GM23338 (cell line): ENCODE measurements at regions not wholly inside any gene's neighbourhood (a gene's known extent, or its start where the extent isn't known, plus 50 kb on each side); places are given as distances from the start of the nearest gene placed in this dataset.

Experiments
- ATAC-seq: fragments of 200-7000 bp; cut with Tn5 transposase; 3 replicates; pipeline ENCODE4 v1.9.1; 2020
- DNase-seq: peaks from one replicate; pipeline ENCODE4 v3.0.0-alpha.2; 2015; ENCODE audit warnings: low spot score
- H2AFZ ChIP-seq: fragments of 200-600 bp; sonication (generic); 2 replicates; pipeline ENCODE4 v1.8.0; 2016; ENCODE audit warnings: antibody characterized with exemption, mild to moderate bottlenecking, moderate library complexity
- H3F3A ChIP-seq: fragments of 200-600 bp; sonication (generic); replicated peaks from 2 replicates; pipeline ENCODE4 v1.8.0; 2017; ENCODE audit warnings: antibody characterized with exemption, mixed run types, low read depth
- H3K27ac ChIP-seq: fragments of 200-600 bp; sonication (generic); 2 replicates; pipeline ENCODE4 v1.6.1; 2016; ENCODE audit warnings: low read depth
- H3K27me3 ChIP-seq: fragments of 200-600 bp; sonication (generic); 2 replicates; pipeline ENCODE4 v1.8.0; 2016; ENCODE audit warnings: mild to moderate bottlenecking, mixed run types, moderate library complexity; ENCODE audit not compliant: insufficient read depth
- H3K36me3 ChIP-seq: fragments of 200-600 bp; sonication (generic); 2 replicates; pipeline ENCODE4 v1.8.0; 2016; ENCODE audit warnings: mild to moderate bottlenecking; ENCODE audit not compliant: insufficient read depth
- H3K4me1 ChIP-seq: fragments of 200-600 bp; sonication (generic); 2 replicates; pipeline ENCODE4 v1.8.0; 2016; ENCODE audit warnings: mild to moderate bottlenecking, moderate library complexity; ENCODE audit not compliant: insufficient read depth
- H3K4me2 ChIP-seq: fragments of 200-600 bp; sonication (generic); 2 replicates; pipeline ENCODE4 v1.7.1; 2017; ENCODE audit warnings: mixed run types
- H3K4me3 ChIP-seq: fragments of 200-600 bp; sonication (generic); 2 replicates; pipeline ENCODE4 v1.6.1; 2016; ENCODE audit warnings: mixed run types
- H3K79me2 ChIP-seq: fragments of 200-600 bp; sonication (generic); replicated peaks from 2 replicates; pipeline ENCODE4 v1.8.0; 2017; ENCODE audit warnings: mild to moderate bottlenecking; ENCODE audit not compliant: insufficient read depth
- H3K9me2 ChIP-seq: fragments of 200-600 bp; sonication (generic); 2 replicates; pipeline ENCODE4 v1.8.0; 2017; ENCODE audit not compliant: insufficient read depth
- H4K20me1 ChIP-seq: fragments of 200-600 bp; sonication (generic); replicated peaks from 2 replicates; pipeline ENCODE4 v1.8.0; 2017; ENCODE audit warnings: mild to moderate bottlenecking; ENCODE audit not compliant: insufficient read depth
- H3K27ac Mint-ChIP-seq: 2 replicates; pipeline ENCODE4 v1.8.0; 2020; ENCODE audit warnings: inconsistent platforms, mild to moderate bottlenecking, moderate library complexity, mixed read lengths
- H3K27me3 Mint-ChIP-seq: 3 replicates; pipeline ENCODE4 v1.8.0; 2022; ENCODE audit warnings: low read depth, mild to moderate bottlenecking, moderate library complexity, mixed read lengths, inconsistent platforms; ENCODE audit not compliant: insufficient read depth, poor library complexity
- H3K36me3 Mint-ChIP-seq: 3 replicates; pipeline ENCODE4 v1.8.0; 2021; ENCODE audit warnings: low read depth, mild to moderate bottlenecking, inconsistent platforms, moderate library complexity, mixed read lengths
- H3K4me1 Mint-ChIP-seq: 3 replicates; pipeline ENCODE4 v1.8.0; 2020; ENCODE audit warnings: mild to moderate bottlenecking, inconsistent platforms, mixed read lengths
- H3K4me3 Mint-ChIP-seq: 3 replicates; pipeline ENCODE4 v1.8.0; 2021; ENCODE audit warnings: moderate library complexity, mild to moderate bottlenecking, inconsistent platforms, mixed read lengths
- H3K9me3 Mint-ChIP-seq: 3 replicates; pipeline ENCODE4 v1.8.0; 2020; ENCODE audit warnings: moderate library complexity, mild to moderate bottlenecking, inconsistent platforms, mixed read lengths
- CREB1 ChIP-seq: fragments of 250-450 bp; sonication (Bioruptor Pico); IDR thresholded peaks from 2 replicates; pipeline ENCODE4 v1.5.0; 2020; ENCODE audit warnings: low read depth, mild to moderate bottlenecking, moderate library complexity
- EZH2phosphoT487 ChIP-seq: fragments of 200-600 bp; sonication (generic); IDR thresholded peaks from one replicate; pipeline ENCODE4 v1.8.1; 2018; ENCODE audit warnings: antibody characterized with exemption; ENCODE audit not compliant: unreplicated experiment
- JUNB ChIP-seq: IDR thresholded peaks from one replicate; pipeline ENCODE4 v1.6.1; 2016; ENCODE audit warnings: antibody characterized with exemption; ENCODE audit not compliant: unreplicated experiment
- STAT1 ChIP-seq: IDR thresholded peaks from one replicate; pipeline ENCODE4 v1.6.1; 2016; ENCODE audit warnings: antibody characterized with exemption; ENCODE audit not compliant: unreplicated experiment
- TF ChIP-seq, protein P1 (sequence below), 2 experiments: fragments of 200-600 bp in 1 of 2; sonication (generic) in 1 of 2; conservative IDR thresholded peaks; 2 replicates each; pipeline versions ENCODE4 v1.5.1 to v1.6.1; 2016 to 2017; ENCODE audit warnings: antibody characterized with exemption in 2 of 2, low read depth in 2 of 2, mild to moderate bottlenecking in 2 of 2, moderate library complexity in 1 of 2
- TF ChIP-seq, protein P2 (sequence below): fragments of 250-450 bp; sonication (Bioruptor Pico); IDR thresholded peaks from 2 replicates; pipeline ENCODE4 v1.5.0; 2020; ENCODE audit warnings: mild to moderate bottlenecking, moderate library complexity
- TF ChIP-seq, protein P3 (sequence below): IDR thresholded peaks from 2 replicates; pipeline ENCODE4 v1.6.1; 2016; ENCODE audit warnings: antibody characterized with exemption

DNA sequence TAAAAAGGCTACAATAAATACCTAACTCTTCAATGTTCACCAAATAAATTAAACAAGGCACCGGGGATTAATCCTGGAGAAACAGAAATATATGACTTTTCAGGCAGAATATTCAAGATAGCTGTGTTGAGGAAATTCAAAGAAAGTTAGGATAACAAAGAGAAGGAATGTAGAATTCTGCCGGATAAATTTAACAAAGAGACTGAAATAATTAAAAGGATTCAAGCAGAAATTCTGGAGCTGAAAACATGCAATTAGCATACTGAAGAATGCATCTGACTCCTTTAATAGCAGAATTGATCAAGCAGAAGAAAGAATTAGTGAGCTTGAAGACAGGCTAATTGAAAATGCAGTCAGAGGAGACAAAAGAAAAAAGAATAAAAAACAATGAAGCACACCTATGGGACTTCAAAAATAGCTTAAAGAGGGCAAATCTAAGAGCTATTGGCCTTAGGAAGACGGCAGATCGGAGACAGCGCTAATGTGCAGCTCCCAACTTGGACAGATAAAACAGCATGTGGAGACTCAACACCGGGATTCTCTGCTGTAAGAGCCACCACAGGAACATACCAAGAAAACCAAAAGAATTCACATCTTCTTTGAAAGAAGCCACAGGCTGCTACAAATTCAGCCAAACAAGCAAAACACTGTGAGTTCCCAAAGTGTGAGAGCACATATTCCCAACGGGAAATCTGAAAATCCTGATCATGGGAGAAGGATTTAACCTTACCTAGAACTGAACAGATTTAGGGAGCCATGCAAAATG is 1290.9 kb downstream of the PCDH18 start:
- Histone ChIP-seq H2AFZ (peak overlapping the region; percentile 73; the same call in 1 of the 2 replicates), H3K27me3 (no peaks in the 10 kb centered on the region), H3K4me2 (no peak overlapping the region), H3K4me3 (no peak overlapping the region), H4K20me1 (no peaks in the 10 kb centered on the region), H3K27ac (no peak overlapping the region), H3K36me3 (peaks cover 5% of the 10 kb centered on the region; the same call in 1 of the 2 replicates), H3K4me1 (no peaks in the 10 kb centered on the region), H3K79me2 (no peaks in the 10 kb centered on the region), H3K9me2 (peaks cover 13% of the 10 kb centered on the region; the same call in 1 of the 2 replicates), H3F3A (no peaks in the 10 kb centered on the region)
- no peaks in the 10 kb centered on the region for H3K27me3 Mint-ChIP-seq
- H3K4me3 Mint-ChIP-seq, result no peak overlapping the region
- H3K27ac Mint-ChIP-seq, result no peak overlapping the region
- H3K4me1 Mint-ChIP-seq, result peaks cover 4% of the 10 kb centered on the region; the same call in 1 of the 3 replicates
- no peak for DNase-seq
- no peak for TF ChIP-seq CREB1 (CRISPR knock-in tag)
- TF ChIP-seq STAT1, result no peak
- H3K36me3 Mint-ChIP-seq, result peaks cover 21% of the 10 kb centered on the region
- H3K9me3 Mint-ChIP-seq, result peaks cover 25% of the 10 kb centered on the region
- no peak for ATAC-seq

DNA sequence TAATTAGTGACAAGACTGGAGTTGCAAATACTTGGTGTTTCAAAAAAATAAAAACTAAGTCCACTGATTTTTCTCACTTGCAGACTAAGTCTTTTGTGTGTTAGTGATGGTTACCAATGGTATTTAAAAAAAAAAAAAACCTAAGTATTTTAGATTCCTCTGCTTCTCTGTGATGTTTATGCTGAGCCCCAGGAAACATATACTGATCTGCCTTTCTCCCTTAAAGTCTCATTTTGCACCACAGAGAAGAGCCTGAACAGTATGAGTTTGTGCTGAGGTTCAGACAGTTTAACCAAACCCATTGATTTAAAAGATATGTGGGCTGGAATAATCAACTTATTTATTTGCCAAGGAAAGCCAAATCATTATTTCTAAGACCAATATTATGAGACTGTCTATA is 1305.0 kb downstream of the PCDH18 start:
- Mint-ChIP-seq H3K4me3 (no peak overlapping the region), H3K9me3 (no peaks in the 10 kb centered on the region), H3K27me3 (no peaks in the 10 kb centered on the region), H3K27ac (no peak overlapping the region), H3K36me3 (no peaks in the 10 kb centered on the region), H3K4me1 (peaks cover 6% of the 10 kb centered on the region; the same call in 2 of the 3 replicates)
- H3K4me3 ChIP-seq, result no peak overlapping the region
- no peaks in the 10 kb centered on the region for H3K79me2 ChIP-seq
- DNase-seq (no peak), ATAC-seq (no peak)
- no peak overlapping the region for H2AFZ ChIP-seq
- H4K20me1 ChIP-seq, result no peaks in the 10 kb centered on the region
- no peaks in the 10 kb centered on the region for H3F3A ChIP-seq
- H3K36me3 ChIP-seq, result no peaks in the 10 kb centered on the region
- peaks cover 8% of the 10 kb centered on the region for H3K4me1 ChIP-seq
- no peak overlapping the region for H3K4me2 ChIP-seq
- H3K9me2 ChIP-seq, result no peaks in the 10 kb centered on the region
- no peak overlapping the region for H3K27ac ChIP-seq
- H3K27me3 ChIP-seq, result no peaks in the 10 kb centered on the region
- TF ChIP-seq, protein P1, sequence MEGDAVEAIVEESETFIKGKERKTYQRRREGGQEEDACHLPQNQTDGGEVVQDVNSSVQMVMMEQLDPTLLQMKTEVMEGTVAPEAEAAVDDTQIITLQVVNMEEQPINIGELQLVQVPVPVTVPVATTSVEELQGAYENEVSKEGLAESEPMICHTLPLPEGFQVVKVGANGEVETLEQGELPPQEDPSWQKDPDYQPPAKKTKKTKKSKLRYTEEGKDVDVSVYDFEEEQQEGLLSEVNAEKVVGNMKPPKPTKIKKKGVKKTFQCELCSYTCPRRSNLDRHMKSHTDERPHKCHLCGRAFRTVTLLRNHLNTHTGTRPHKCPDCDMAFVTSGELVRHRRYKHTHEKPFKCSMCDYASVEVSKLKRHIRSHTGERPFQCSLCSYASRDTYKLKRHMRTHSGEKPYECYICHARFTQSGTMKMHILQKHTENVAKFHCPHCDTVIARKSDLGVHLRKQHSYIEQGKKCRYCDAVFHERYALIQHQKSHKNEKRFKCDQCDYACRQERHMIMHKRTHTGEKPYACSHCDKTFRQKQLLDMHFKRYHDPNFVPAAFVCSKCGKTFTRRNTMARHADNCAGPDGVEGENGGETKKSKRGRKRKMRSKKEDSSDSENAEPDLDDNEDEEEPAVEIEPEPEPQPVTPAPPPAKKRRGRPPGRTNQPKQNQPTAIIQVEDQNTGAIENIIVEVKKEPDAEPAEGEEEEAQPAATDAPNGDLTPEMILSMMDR (conservative IDR thresholded peaks at IDR 0.05; ENCODE audit: low read depth in 2 of 2), result no peak
- no peak for TF ChIP-seq CREB1 (CRISPR knock-in tag)
- no peak for TF ChIP-seq STAT1
- TF ChIP-seq, protein P2, sequence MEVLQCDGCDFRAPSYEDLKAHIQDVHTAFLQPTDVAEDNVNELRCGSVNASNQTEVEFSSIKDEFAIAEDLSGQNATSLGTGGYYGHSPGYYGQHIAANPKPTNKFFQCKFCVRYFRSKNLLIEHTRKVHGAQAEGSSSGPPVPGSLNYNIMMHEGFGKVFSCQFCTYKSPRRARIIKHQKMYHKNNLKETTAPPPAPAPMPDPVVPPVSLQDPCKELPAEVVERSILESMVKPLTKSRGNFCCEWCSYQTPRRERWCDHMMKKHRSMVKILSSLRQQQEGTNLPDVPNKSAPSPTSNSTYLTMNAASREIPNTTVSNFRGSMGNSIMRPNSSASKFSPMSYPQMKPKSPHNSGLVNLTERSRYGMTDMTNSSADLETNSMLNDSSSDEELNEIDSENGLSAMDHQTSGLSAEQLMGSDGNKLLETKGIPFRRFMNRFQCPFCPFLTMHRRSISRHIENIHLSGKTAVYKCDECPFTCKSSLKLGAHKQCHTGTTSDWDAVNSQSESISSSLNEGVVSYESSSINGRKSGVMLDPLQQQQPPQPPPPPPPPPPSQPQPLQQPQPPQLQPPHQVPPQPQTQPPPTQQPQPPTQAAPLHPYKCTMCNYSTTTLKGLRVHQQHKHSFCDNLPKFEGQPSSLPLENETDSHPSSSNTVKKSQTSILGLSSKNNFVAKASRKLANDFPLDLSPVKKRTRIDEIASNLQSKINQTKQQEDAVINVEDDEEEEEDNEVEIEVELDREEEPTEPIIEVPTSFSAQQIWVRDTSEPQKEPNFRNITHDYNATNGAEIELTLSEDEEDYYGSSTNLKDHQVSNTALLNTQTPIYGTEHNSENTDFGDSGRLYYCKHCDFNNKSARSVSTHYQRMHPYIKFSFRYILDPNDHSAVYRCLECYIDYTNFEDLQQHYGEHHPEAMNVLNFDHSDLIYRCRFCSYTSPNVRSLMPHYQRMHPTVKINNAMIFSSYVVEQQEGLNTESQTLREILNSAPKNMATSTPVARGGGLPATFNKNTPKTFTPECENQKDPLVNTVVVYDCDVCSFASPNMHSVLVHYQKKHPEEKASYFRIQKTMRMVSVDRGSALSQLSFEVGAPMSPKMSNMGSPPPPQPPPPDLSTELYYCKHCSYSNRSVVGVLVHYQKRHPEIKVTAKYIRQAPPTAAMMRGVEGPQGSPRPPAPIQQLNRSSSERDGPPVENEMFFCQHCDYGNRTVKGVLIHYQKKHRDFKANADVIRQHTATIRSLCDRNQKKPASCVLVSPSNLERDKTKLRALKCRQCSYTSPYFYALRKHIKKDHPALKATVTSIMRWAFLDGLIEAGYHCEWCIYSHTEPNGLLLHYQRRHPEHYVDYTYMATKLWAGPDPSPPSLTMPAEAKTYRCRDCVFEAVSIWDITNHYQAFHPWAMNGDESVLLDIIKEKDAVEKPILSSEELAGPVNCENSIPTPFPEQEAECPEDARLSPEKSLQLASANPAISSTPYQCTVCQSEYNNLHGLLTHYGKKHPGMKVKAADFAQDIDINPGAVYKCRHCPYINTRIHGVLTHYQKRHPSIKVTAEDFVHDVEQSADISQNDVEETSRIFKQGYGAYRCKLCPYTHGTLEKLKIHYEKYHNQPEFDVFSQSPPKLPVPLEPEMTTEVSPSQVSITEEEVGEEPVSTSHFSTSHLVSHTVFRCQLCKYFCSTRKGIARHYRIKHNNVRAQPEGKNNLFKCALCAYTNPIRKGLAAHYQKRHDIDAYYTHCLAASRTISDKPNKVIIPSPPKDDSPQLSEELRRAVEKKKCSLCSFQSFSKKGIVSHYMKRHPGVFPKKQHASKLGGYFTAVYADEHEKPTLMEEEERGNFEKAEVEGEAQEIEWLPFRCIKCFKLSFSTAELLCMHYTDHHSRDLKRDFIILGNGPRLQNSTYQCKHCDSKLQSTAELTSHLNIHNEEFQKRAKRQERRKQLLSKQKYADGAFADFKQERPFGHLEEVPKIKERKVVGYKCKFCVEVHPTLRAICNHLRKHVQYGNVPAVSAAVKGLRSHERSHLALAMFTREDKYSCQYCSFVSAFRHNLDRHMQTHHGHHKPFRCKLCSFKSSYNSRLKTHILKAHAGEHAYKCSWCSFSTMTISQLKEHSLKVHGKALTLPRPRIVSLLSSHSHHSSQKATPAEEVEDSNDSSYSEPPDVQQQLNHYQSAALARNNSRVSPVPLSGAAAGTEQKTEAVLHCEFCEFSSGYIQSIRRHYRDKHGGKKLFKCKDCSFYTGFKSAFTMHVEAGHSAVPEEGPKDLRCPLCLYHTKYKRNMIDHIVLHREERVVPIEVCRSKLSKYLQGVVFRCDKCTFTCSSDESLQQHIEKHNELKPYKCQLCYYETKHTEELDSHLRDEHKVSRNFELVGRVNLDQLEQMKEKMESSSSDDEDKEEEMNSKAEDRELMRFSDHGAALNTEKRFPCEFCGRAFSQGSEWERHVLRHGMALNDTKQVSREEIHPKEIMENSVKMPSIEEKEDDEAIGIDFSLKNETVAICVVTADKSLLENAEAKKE (CRISPR knock-in tag), result no peak
- TF ChIP-seq JUNB, result no peak
- TF ChIP-seq EZH2phosphoT487, result no peak
- TF ChIP-seq, protein P3, sequence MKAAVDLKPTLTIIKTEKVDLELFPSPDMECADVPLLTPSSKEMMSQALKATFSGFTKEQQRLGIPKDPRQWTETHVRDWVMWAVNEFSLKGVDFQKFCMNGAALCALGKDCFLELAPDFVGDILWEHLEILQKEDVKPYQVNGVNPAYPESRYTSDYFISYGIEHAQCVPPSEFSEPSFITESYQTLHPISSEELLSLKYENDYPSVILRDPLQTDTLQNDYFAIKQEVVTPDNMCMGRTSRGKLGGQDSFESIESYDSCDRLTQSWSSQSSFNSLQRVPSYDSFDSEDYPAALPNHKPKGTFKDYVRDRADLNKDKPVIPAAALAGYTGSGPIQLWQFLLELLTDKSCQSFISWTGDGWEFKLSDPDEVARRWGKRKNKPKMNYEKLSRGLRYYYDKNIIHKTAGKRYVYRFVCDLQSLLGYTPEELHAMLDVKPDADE, result no peak
